Smooth muscle cell (in vitro differentiated cells): ENCODE measurements at regions not wholly inside any gene's neighbourhood (a gene's known extent, or its start where the extent isn't known, plus 50 kb on each side); places are given as distances from the start of the nearest gene placed in this dataset.

Experiments
- DNase-seq: peaks from one replicate; lab custom pipeline; 2025; ENCODE audit not compliant: unreplicated experiment; lab: John Stamatoyannopoulos, UW
- H2AFZ ChIP-seq: fragments of 200-600 bp; sonication (generic); 2 replicates; pipeline ENCODE4 v1.6.0; 2016; ENCODE audit warnings: antibody characterized with exemption, low read depth, mild to moderate bottlenecking
- H3F3A ChIP-seq: fragments of 200-600 bp; sonication (generic); 2 replicates; pipeline ENCODE4 v1.6.0; 2017; ENCODE audit warnings: antibody characterized with exemption, low read depth
- H3K27ac ChIP-seq: fragments of 200-600 bp; sonication (generic); 2 replicates; pipeline ENCODE4 v1.5.1; 2016; ENCODE audit warnings: low read depth, mild to moderate bottlenecking
- H3K27me3 ChIP-seq: fragments of 200-600 bp; sonication (generic); 2 replicates; pipeline ENCODE4 v1.6.1; 2016; ENCODE audit warnings: low read depth, mild to moderate bottlenecking
- H3K36me3 ChIP-seq: fragments of 200-600 bp; sonication (generic); 2 replicates; pipeline ENCODE4 v1.5.1; 2016; ENCODE audit warnings: low read depth
- H3K4me1 ChIP-seq: fragments of 200-600 bp; sonication (generic); 2 replicates; pipeline ENCODE4 v1.5.1; 2016; ENCODE audit warnings: low read depth
- H3K4me2 ChIP-seq: fragments of 200-600 bp; sonication (generic); 2 replicates; pipeline ENCODE4 v1.6.0; 2016; ENCODE audit warnings: mild to moderate bottlenecking
- H3K4me3 ChIP-seq: fragments of 200-600 bp; sonication (generic); 2 replicates; pipeline ENCODE4 v1.5.1; 2016; ENCODE audit warnings: mild to moderate bottlenecking
- H3K79me2 ChIP-seq: fragments of 200-600 bp; sonication (generic); 2 replicates; pipeline ENCODE4 v1.6.0; 2016; ENCODE audit warnings: low read depth, mild to moderate bottlenecking
- H3K9ac ChIP-seq: fragments of 200-600 bp; sonication (generic); 2 replicates; pipeline ENCODE4 v1.6.0; 2016; ENCODE audit warnings: low read depth
- H3K9me3 ChIP-seq: fragments of 200-600 bp; sonication (generic); replicated peaks from 2 replicates; pipeline ENCODE4 v1.5.1; 2016; ENCODE audit warnings: low read depth
- H4K20me1 ChIP-seq: fragments of 200-600 bp; sonication (generic); 2 replicates; pipeline ENCODE4 v1.6.0; 2016; ENCODE audit warnings: low read depth
- CTCF ChIP-seq: fragments of 200-600 bp; sonication (generic); IDR thresholded peaks from 2 replicates; pipeline ENCODE4 v1.5.1; 2017; ENCODE audit warnings: borderline replicate concordance, mild to moderate bottlenecking, antibody characterized with exemption; ENCODE audit not compliant: insufficient read depth, poor library complexity, severe bottlenecking
- WGBS: methylation state at CpG from one replicate; pipeline ENCODE4 v1.1.7; 2016; ENCODE audit warnings: low lambda C conversion rate; 5-methylcytosine and 5-hydroxymethylcytosine counted together

DNA sequence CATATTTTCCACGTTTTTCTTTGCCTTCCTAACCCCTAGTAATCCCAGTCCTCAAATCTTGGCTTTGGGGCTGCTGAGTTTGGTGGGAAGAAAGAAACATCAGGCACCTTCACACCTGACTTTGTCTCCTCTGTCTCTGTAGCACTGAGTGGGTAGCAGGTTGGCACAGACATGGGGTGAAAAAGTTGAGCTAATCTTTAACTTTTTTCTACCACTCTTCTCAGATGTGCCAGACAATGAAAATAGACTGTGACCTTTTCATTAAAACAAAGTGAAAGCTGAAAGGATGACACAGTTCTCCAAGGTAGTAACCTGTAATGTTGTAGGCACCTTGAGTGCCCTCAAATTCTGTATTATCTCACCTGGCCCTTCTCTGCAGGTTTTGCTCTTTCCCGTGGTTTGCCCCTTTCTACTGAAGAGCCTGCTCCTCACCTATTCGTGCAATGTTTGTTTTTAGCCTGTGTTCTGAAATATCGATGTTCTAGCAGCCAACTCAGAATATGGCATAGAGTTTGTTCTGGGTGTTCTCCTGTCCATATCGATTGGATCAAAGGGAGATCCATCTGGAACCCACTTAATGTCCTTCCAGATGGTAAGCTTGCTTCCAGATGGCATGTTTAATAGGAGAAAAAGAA is 57.8 kb upstream of the ATXN1 start:
- no peak overlapping the region for H2AFZ ChIP-seq
- WGBS = 83% methylated on average over 5 of the region's 5 CpGs

DNA sequence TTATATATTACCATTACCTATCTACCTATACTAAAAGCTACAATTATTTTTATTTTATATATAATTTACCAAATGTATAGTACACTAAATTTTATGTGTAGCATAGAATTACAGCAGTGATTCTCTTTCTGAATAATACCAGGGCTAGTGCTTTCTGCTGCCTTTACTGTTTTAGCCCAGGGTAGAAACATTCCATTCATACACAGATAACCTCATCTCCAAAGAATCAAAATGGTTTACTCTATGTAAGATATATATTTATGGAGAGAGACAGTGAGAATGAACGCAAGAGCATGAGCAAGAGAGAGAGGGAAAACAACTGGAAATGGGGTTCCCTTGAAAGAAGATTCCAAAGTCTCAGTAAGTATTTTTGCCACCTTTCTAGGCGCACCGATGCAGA is 56.3 kb upstream of the ATXN1 start:
- no peak for DNase-seq
- Histone ChIP-seq H3K4me1 (no peaks in the 10 kb centered on the region), H3K27me3 (no peaks in the 10 kb centered on the region), H3K4me2 (no peak overlapping the region), H3K9ac (no peak overlapping the region), H3F3A (no peaks in the 10 kb centered on the region), H4K20me1 (no peaks in the 10 kb centered on the region), H3K9me3 (no peaks in the 10 kb centered on the region), H3K79me2 (no peaks in the 10 kb centered on the region), H3K36me3 (no peaks in the 10 kb centered on the region), H3K27ac (no peak overlapping the region), H2AFZ (no peak overlapping the region), H3K4me3 (no peak overlapping the region)
- WGBS = 91% methylated on average over 3 of the region's 3 CpGs
- TF ChIP-seq CTCF = no peak

More for the DNA sequence above, 57.8 kb upstream of the ATXN1 start:
- no peak for TF ChIP-seq CTCF
- Histone ChIP-seq H3K4me3 (no peak overlapping the region), H3K9me3 (no peaks in the 10 kb centered on the region), H3K27ac (no peak overlapping the region), H3K36me3 (no peaks in the 10 kb centered on the region), H3K79me2 (no peaks in the 10 kb centered on the region), H4K20me1 (no peaks in the 10 kb centered on the region), H3K9ac (no peak overlapping the region), H3F3A (no peaks in the 10 kb centered on the region), H3K27me3 (no peaks in the 10 kb centered on the region), H3K4me2 (no peak overlapping the region), H3K4me1 (no peaks in the 10 kb centered on the region)
- DNase-seq = no peak

DNA sequence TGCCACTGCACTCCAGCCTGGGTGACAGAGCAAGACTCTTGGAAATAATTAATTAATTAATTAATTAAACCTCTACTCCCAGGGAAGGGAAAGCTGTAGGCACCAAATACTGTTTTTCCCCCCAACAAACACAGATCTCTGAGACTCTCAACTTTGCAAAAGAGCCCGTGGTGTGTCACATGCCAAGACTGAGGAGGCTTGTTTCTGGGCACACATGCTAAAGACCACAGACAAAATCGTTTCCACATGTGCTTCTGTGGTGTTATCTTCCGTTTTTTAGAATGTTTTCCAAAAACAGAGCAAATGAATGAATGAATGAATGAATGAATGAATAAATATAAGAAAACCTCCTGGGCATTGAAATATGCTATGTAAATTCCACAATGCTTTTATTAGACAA is 55.6 kb upstream of the ATXN1 start:
- no peaks in the 10 kb centered on the region for H4K20me1 ChIP-seq
- no peak overlapping the region for H3K4me3 ChIP-seq
- no peaks in the 10 kb centered on the region for H3F3A ChIP-seq
- no peak for DNase-seq
- H3K4me1 ChIP-seq = no peaks in the 10 kb centered on the region
- TF ChIP-seq CTCF = no peak
- H3K9ac ChIP-seq = no peak overlapping the region
- no peak overlapping the region for H2AFZ ChIP-seq
- no peaks in the 10 kb centered on the region for H3K27me3 ChIP-seq
- H3K36me3 ChIP-seq = no peaks in the 10 kb centered on the region
- H3K9me3 ChIP-seq = no peaks in the 10 kb centered on the region
- H3K27ac ChIP-seq = no peak overlapping the region
- 86% methylated on average over 3 of the region's 3 CpGs for WGBS
- H3K4me2 ChIP-seq = no peak overlapping the region
- no peaks in the 10 kb centered on the region for H3K79me2 ChIP-seq

GRCh38 chr6:16812993-16813392 is 51.7 kb upstream of the ATXN1 start:
- Histone ChIP-seq H3K4me1 (no peaks in the 10 kb centered on the region), H4K20me1 (no peaks in the 10 kb centered on the region), H3K79me2 (no peaks in the 10 kb centered on the region), H3K27me3 (no peaks in the 10 kb centered on the region), H3K4me3 (no peak overlapping the region), H3F3A (no peaks in the 10 kb centered on the region), H2AFZ (no peak overlapping the region), H3K9me3 (no peaks in the 10 kb centered on the region), H3K36me3 (peaks cover 2% of the 10 kb centered on the region), H3K27ac (no peak overlapping the region), H3K4me2 (no peak overlapping the region), H3K9ac (no peak overlapping the region)
- 100% methylated on average over 2 of the region's 2 CpGs for WGBS
- DNase-seq = no peak
- no peak for TF ChIP-seq CTCF
